IMR-90 (cell line): ENCODE measurements at regions not wholly inside any gene's neighbourhood (a gene's known extent, or its start where the extent isn't known, plus 50 kb on each side); places are given as distances from the start of the nearest gene placed in this dataset.

Source experiments
- ATAC-seq: fragments of 200-7000 bp; cut with Tn5 transposase; 2 replicates; pipeline ENCODE4 v1.9.1; 2020; ENCODE audit warnings: low read depth, mild to moderate bottlenecking, moderate library complexity
- BruUV-seq: library from RNA; stranded (reverse); fragments of 400-500 nt; replicated peaks from 2 replicates; lab custom pipeline; 2021; lab: Mats Ljungman, UMichigan
- CTCF ChIA-PET: fragments of 300-600 bp; formaldehyde crosslinking; extraction: SDS; loops from one replicate; lab custom pipeline; 2021; ENCODE audit warnings: antibody characterized with exemption; lab: Yijun Ruan, JAX
- POLR2A ChIA-PET: fragments of 300-600 bp; sonication (Branson Sonifier 250); formaldehyde crosslinking; loops from one replicate; lab custom pipeline; 2022; ENCODE audit warnings: antibody characterized with exemption; ENCODE audit not compliant: unreplicated experiment; lab: Charles Lee
- DNase-seq: peaks from one replicate; pipeline ENCODE4 v3.0.0; 2013
- H2AFZ ChIP-seq: replicated peaks from 2 replicates; pipeline ENCODE3; 2013; ENCODE audit warnings: low read length, mild to moderate bottlenecking; ENCODE audit not compliant: poor library complexity
- H2AK5ac ChIP-seq: 2 replicates; pipeline ENCODE4 v1.6.1; 2013; ENCODE audit warnings: low read depth, low read length, inconsistent platforms
- H2AK9ac ChIP-seq: replicated peaks from 2 replicates; pipeline ENCODE3; 2013; ENCODE audit warnings: mild to moderate bottlenecking, low read depth, low read length, moderate library complexity; ENCODE audit not compliant: poor library complexity
- H2BK120ac ChIP-seq: 2 replicates; pipeline ENCODE4 v1.6.1; 2013; ENCODE audit warnings: low read depth, low read length, inconsistent platforms
- H2BK15ac ChIP-seq: 3 replicates; pipeline ENCODE4 v1.6.1; 2013; ENCODE audit warnings: low read depth, low read length, inconsistent platforms
- H2BK20ac ChIP-seq: 2 replicates; pipeline ENCODE4 v1.6.1; 2013; ENCODE audit warnings: low read depth, mild to moderate bottlenecking, inconsistent platforms, low read length, moderate library complexity
- H2BK5ac ChIP-seq: 2 replicates; pipeline ENCODE4 v1.6.1; 2013; ENCODE audit warnings: mild to moderate bottlenecking, low read depth, low read length, inconsistent platforms; ENCODE audit not compliant: poor library complexity, severe bottlenecking
- H3K14ac ChIP-seq: replicated peaks from 2 replicates; pipeline ENCODE4 v1.6.1; 2013; ENCODE audit warnings: low read depth, low read length, inconsistent platforms
- H3K18ac ChIP-seq: 2 replicates; pipeline ENCODE4 v1.6.1; 2013; ENCODE audit warnings: low read depth, low read length, control low read depth
- H3K23ac ChIP-seq: 2 replicates; pipeline ENCODE4 v1.6.1; 2013; ENCODE audit warnings: low read depth, low read length, inconsistent platforms
- H3K27ac ChIP-seq: 2 replicates; pipeline ENCODE4 v1.5.1; 2013; ENCODE audit warnings: mild to moderate bottlenecking, control low read depth, low read length; ENCODE audit not compliant: insufficient read depth
- H3K27me3 ChIP-seq: 2 replicates; pipeline ENCODE4 v1.6.1; 2013; ENCODE audit warnings: low read length; ENCODE audit not compliant: control insufficient read depth, insufficient read depth
- H3K36me3 ChIP-seq: 2 replicates; pipeline ENCODE4 v1.6.1; 2013; ENCODE audit warnings: low read length, mixed read lengths; ENCODE audit not compliant: control insufficient read depth, insufficient read depth
- H3K4ac ChIP-seq: 2 replicates; pipeline ENCODE4 v1.6.1; 2013; ENCODE audit warnings: low read depth, low read length, inconsistent platforms
- H3K4me1 ChIP-seq: 2 replicates; pipeline ENCODE4 v1.6.1; 2013; ENCODE audit warnings: low read length, mixed read lengths; ENCODE audit not compliant: control insufficient read depth, insufficient read depth
- H3K4me2 ChIP-seq: 2 replicates; pipeline ENCODE4 v1.6.1; 2013; ENCODE audit warnings: low read depth, mild to moderate bottlenecking, control low read depth, low read length, moderate library complexity
- H3K4me3 ChIP-seq: 2 replicates; pipeline ENCODE4 v1.5.1; 2013; ENCODE audit warnings: low read depth, mild to moderate bottlenecking, control low read depth, low read length, moderate library complexity; ENCODE audit not compliant: insufficient read depth
- H3K56ac ChIP-seq: 2 replicates; pipeline ENCODE4 v1.6.1; 2013; ENCODE audit warnings: low read length, inconsistent platforms; ENCODE audit not compliant: insufficient read depth; ENCODE audit errors: extremely low read depth
- H3K79me1 ChIP-seq, 2 experiments: 2 replicates each; pipeline ENCODE4 v1.6.1; 2013; ENCODE audit warnings: low read length in 2 of 2, inconsistent platforms in 1 of 2, low read depth in 1 of 2
- H3K9ac ChIP-seq: 2 replicates; pipeline ENCODE4 v1.6.1; 2013; ENCODE audit warnings: low read depth, low read length, control low read depth
- H3K9me1 ChIP-seq: 2 replicates; pipeline ENCODE4 v1.6.1; 2013; ENCODE audit warnings: low read length, inconsistent platforms; ENCODE audit not compliant: insufficient read depth
- H3K9me3 ChIP-seq: 2 replicates; pipeline ENCODE4 v1.6.1; 2013; ENCODE audit warnings: low read length; ENCODE audit not compliant: control insufficient read depth, insufficient read depth
- H4K20me1 ChIP-seq: 2 replicates; pipeline ENCODE4 v1.6.1; 2013; ENCODE audit warnings: low read length, inconsistent platforms; ENCODE audit not compliant: insufficient read depth
- H4K5ac ChIP-seq: 2 replicates; pipeline ENCODE4 v1.6.1; 2013; ENCODE audit warnings: mild to moderate bottlenecking, low read depth, low read length, control low read depth
- H4K8ac ChIP-seq, 2 experiments: 2 replicates each; pipeline ENCODE4 v1.6.1; 2013; ENCODE audit warnings: low read depth in 2 of 2, low read length in 2 of 2, control low read depth in 1 of 2, inconsistent platforms in 1 of 2
- H4K91ac ChIP-seq: 2 replicates; pipeline ENCODE4 v1.6.1; 2013; ENCODE audit warnings: low read depth, low read length, inconsistent platforms; ENCODE audit not compliant: insufficient read depth
- BHLHE40 ChIP-seq: fragments of 150-350 bp; IDR thresholded peaks from 2 replicates; pipeline ENCODE4 v1.6.1; 2016; ENCODE audit warnings: mild to moderate bottlenecking, low read depth, low read length
- CHD1 ChIP-seq: IDR thresholded peaks from 2 replicates; pipeline ENCODE4 v1.6.1; 2012; ENCODE audit warnings: low read depth, low read length, improper control_type of control experiment
- CTCF ChIP-seq: conservative IDR thresholded peaks from 2 replicates; pipeline ENCODE4 v1.5.1; 2012; ENCODE audit warnings: mild to moderate bottlenecking, low read depth, low read length, improper control_type of control experiment
- ELK1 ChIP-seq: fragments of 150-350 bp; IDR thresholded peaks from 2 replicates; pipeline ENCODE4 v1.6.1; 2016; ENCODE audit warnings: low read depth, mild to moderate bottlenecking, low read length, moderate library complexity, borderline replicate concordance
- FOS ChIP-seq: fragments of 150-350 bp; IDR thresholded peaks from 2 replicates; pipeline ENCODE4 v1.6.1; 2016; ENCODE audit warnings: low read depth, low read length
- MAFK ChIP-seq: IDR thresholded peaks from 2 replicates; pipeline ENCODE4 v1.6.1; 2012; ENCODE audit warnings: low read depth, low read length, improper control_type of control experiment
- MAZ ChIP-seq: IDR thresholded peaks from 2 replicates; pipeline ENCODE4 v1.6.1; 2012; ENCODE audit warnings: low read depth, mild to moderate bottlenecking, low read length, improper control_type of control experiment, moderate library complexity, borderline replicate concordance
- MXI1 ChIP-seq: IDR thresholded peaks from 2 replicates; pipeline ENCODE4 v1.6.1; 2012; ENCODE audit warnings: low read depth, mild to moderate bottlenecking, low read length, moderate library complexity, borderline replicate concordance
- POLR2A ChIP-seq: IDR thresholded peaks from 2 replicates; pipeline ENCODE4 v1.6.1; 2012; ENCODE audit warnings: mild to moderate bottlenecking, low read depth, low read length
- RAD21 ChIP-seq: IDR thresholded peaks from 2 replicates; pipeline ENCODE4 v1.6.1; 2012; ENCODE audit warnings: low read length, improper control_type of control experiment
- RCOR1 ChIP-seq: IDR thresholded peaks from 2 replicates; pipeline ENCODE4 v1.6.1; 2012; ENCODE audit warnings: mild to moderate bottlenecking, low read length, improper control_type of control experiment; ENCODE audit not compliant: insufficient replicate concordance
- RFX5 ChIP-seq: IDR thresholded peaks from 2 replicates; pipeline ENCODE4 v1.8.0; 2012; ENCODE audit warnings: low read depth, mild to moderate bottlenecking, low read length, moderate library complexity
- SMC3 ChIP-seq: fragments of 150-350 bp; IDR thresholded peaks from 2 replicates; pipeline ENCODE4 v1.6.1; 2016; ENCODE audit warnings: low read depth, mild to moderate bottlenecking, antibody characterized with exemption, low read length, moderate library complexity
- USF2 ChIP-seq: fragments of 150-350 bp; IDR thresholded peaks from 2 replicates; pipeline ENCODE4 v1.6.1; 2017; ENCODE audit warnings: mild to moderate bottlenecking, antibody characterized with exemption, low read length, low read depth
- WGBS, 2 experiments: methylation state at CpG; one replicate each; pipeline versions ENCODE4 v1.1.5 to v1.1.7; 2013; ENCODE audit warnings: missing lambda C conversion rate in 2 of 2; ENCODE audit not compliant: insufficient read length in 1 of 2; ENCODE audit errors: extremely low coverage in 2 of 2; 5-methylcytosine and 5-hydroxymethylcytosine counted together
- dilution Hi-C: fragments of 300-500 bp; cut with HindIII; formaldehyde crosslinking; loops from one replicate; pipeline ENCODE4 v1.14.3; 2018; ENCODE audit warnings: low sequenced_read_pairs; ENCODE audit not compliant: unreplicated experiment
- in situ Hi-C: fragments of 300-500 bp; cut with MboI; formaldehyde crosslinking; loops from 3 replicates; pipeline ENCODE4 v1.14.3; 2019; ENCODE audit warnings: low sequenced_read_pairs, inconsistent platforms, mixed read lengths
- intact Hi-C: fragments of 100-400 bp; cut with micrococcal nuclease; formaldehyde crosslinking; loops from 2 replicates; pipeline ENCODE4 v1.10.0; 2022

GRCh38 chr12:127761880-127762279 is 505.1 kb upstream of the TMEM132C start:
- H3K9me3 ChIP-seq, result peaks cover 22% of the 10 kb centered on the region
- H2AK9ac ChIP-seq, result no peak overlapping the region
- WGBS, 2 experiments, result 0% methylated on average over 1 of the region's 10 CpGs; no CpG with 5 or more reads in 1 of the 2 experiments
- no peaks in the 10 kb centered on the region for H3K4me1 ChIP-seq
- no peak overlapping the region for H4K91ac ChIP-seq
- ATAC-seq, result no peak
- no peak overlapping the region for H2BK20ac ChIP-seq
- H3K4me3 ChIP-seq, result no peak overlapping the region
- H3K27ac ChIP-seq, result no peak overlapping the region
- no peak overlapping the region for H4K5ac ChIP-seq
- POLR2A ChIA-PET, result no interaction called here
- in situ Hi-C loops, result no loop called here
- H2BK120ac ChIP-seq, result no peak overlapping the region
- H3K36me3 ChIP-seq, result no peaks in the 10 kb centered on the region
- intact Hi-C loops, result no loop called here
- H2BK5ac ChIP-seq, result no peak overlapping the region
- no peak for TF ChIP-seq MAZ
- TF ChIP-seq ELK1, result no peak
- no peak for TF ChIP-seq RFX5
- no peak for TF ChIP-seq FOS
- no peak for TF ChIP-seq RCOR1
- TF ChIP-seq USF2, result no peak
- no peak for TF ChIP-seq MAFK
- TF ChIP-seq CHD1, result no peak
- no peak for TF ChIP-seq BHLHE40
- no peak for TF ChIP-seq CTCF
- TF ChIP-seq POLR2A, result no peak
- no peak for TF ChIP-seq SMC3
- TF ChIP-seq RAD21, result no peak
- no peak for TF ChIP-seq MXI1
- no peak overlapping the region for H3K56ac ChIP-seq
- DNase-seq, result no peak
- no peak overlapping the region for H3K4ac ChIP-seq
- no peaks in the 10 kb centered on the region for H3K9me1 ChIP-seq
- H2AFZ ChIP-seq, result no peak overlapping the region
- H3K4me2 ChIP-seq, result no peak overlapping the region
- no peaks in the 10 kb centered on the region for H3K27me3 ChIP-seq
- BruUV-seq, result no TSS peak
- H2AK5ac ChIP-seq, result no peak overlapping the region
- no peak overlapping the region for H3K14ac ChIP-seq
- no peaks in the 10 kb centered on the region for H3K79me1 ChIP-seq
- no peak overlapping the region for H3K9ac ChIP-seq
- H4K8ac ChIP-seq, result no peak overlapping the region
- no peak overlapping the region for H3K23ac ChIP-seq
- dilution Hi-C loops, result no loop called here
- H4K20me1 ChIP-seq, result no peaks in the 10 kb centered on the region
- H2BK15ac ChIP-seq, result no peak overlapping the region
- no peak overlapping the region for H3K18ac ChIP-seq
- CTCF ChIA-PET, result interaction anchor here (0.5 to 0.7 kb wide), 3 partner anchors 20 to 852 kb away, joined by 3 to 6 read pairs (median 4); no protein-coding TSS in a partner anchor
